ENCODE measurements at regions not wholly inside any gene's neighbourhood (a gene's known extent, or its start where the extent isn't known, plus 50 kb on each side); places are given as distances from the start of the nearest gene placed in this dataset.

DNA sequence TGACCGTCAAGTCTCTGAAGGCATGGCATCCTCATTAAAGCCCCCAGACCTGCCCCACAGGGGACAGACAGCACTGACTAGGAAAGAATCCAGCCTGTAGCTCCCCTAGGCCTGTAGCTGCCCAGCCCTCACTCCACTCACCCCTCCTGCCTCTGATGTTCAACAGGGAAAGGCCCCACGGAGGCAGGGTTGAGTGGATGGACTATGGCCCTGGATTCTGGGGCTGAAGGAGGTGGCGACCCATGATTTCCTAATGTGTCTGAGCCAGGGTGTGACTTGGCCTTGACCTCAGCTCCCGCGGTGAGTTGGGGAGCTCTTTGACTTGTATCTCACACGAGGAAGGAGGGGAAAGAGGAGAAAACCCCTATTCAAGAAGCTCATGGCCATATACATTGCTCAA, 238.5 kb upstream of the CSF3R start:
- TF ChIP-seq, protein P1, sequence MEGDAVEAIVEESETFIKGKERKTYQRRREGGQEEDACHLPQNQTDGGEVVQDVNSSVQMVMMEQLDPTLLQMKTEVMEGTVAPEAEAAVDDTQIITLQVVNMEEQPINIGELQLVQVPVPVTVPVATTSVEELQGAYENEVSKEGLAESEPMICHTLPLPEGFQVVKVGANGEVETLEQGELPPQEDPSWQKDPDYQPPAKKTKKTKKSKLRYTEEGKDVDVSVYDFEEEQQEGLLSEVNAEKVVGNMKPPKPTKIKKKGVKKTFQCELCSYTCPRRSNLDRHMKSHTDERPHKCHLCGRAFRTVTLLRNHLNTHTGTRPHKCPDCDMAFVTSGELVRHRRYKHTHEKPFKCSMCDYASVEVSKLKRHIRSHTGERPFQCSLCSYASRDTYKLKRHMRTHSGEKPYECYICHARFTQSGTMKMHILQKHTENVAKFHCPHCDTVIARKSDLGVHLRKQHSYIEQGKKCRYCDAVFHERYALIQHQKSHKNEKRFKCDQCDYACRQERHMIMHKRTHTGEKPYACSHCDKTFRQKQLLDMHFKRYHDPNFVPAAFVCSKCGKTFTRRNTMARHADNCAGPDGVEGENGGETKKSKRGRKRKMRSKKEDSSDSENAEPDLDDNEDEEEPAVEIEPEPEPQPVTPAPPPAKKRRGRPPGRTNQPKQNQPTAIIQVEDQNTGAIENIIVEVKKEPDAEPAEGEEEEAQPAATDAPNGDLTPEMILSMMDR (IDR thresholded peaks at IDR 0.05) = no peak
- no peak for TF ChIP-seq POLR2A (IDR thresholded peaks at IDR 0.05)
- TF ChIP-seq POLR2AphosphoS5 (IDR thresholded peaks at IDR 0.05) = no peak

Data from prostate gland (tissue), 2 donors.